ENCODE measurements at regions not wholly inside any gene's neighbourhood (a gene's known extent, or its start where the extent isn't known, plus 50 kb on each side); places are given as distances from the start of the nearest gene placed in this dataset.

- no peak for TF ChIP-seq CTCF (IDR thresholded peaks at IDR 0.05)
- DNase-seq (ENCODE audit: low spot score) = no peak
- no peak for ATAC-seq (ENCODE audit: insufficient number of reproducible peaks, low FRiP score, low read depth)
- H3K9me3 ChIP-seq = no peaks in the 10 kb centered on the region
- no peaks in the 10 kb centered on the region for H3K36me3 ChIP-seq
- no peaks in the 10 kb centered on the region for H3K4me1 ChIP-seq (ENCODE audit: control insufficient read depth in 1 of 2, low read depth in 2 of 2)
- H3K27ac ChIP-seq = no peak overlapping the region
- no peaks in the 10 kb centered on the region for H3K27me3 ChIP-seq (replicated peaks; ENCODE audit: insufficient read depth)
- no peak overlapping the region for H3K4me3 ChIP-seq
Measured at GRCh38 chr6:43904311-43905123, 134.5 kb downstream of the VEGFA start.

GRCh38 chr6:43903739-43904290, 133.8 kb downstream of the VEGFA start:
- no peak for ATAC-seq (ENCODE audit: insufficient number of reproducible peaks, low FRiP score, low read depth)

GRCh38 chr6:43901733-43902230, 131.8 kb downstream of the VEGFA start:
- Histone ChIP-seq H3K27me3 (replicated peaks; ENCODE audit: insufficient read depth) (no peaks in the 10 kb centered on the region), H3K4me3 (no peak overlapping the region), H3K36me3 (no peaks in the 10 kb centered on the region), H3K4me1 (ENCODE audit: control insufficient read depth in 1 of 2, low read depth in 2 of 2) (no peaks in the 10 kb centered on the region), H3K9me3 (no peaks in the 10 kb centered on the region), H3K27ac (no peak overlapping the region)
- no peak for TF ChIP-seq CTCF (IDR thresholded peaks at IDR 0.05)
- DNase-seq (ENCODE audit: low spot score) = no peak
- no peak for ATAC-seq (ENCODE audit: insufficient number of reproducible peaks, low FRiP score, low read depth)

More at GRCh38 chr6:43903739-43904290, 133.8 kb downstream of the VEGFA start:
- no peak for DNase-seq (ENCODE audit: low spot score)
- no peak for TF ChIP-seq CTCF (IDR thresholded peaks at IDR 0.05)
- no peak overlapping the region for H3K27ac ChIP-seq
- no peaks in the 10 kb centered on the region for H3K9me3 ChIP-seq
- no peaks in the 10 kb centered on the region for H3K4me1 ChIP-seq (ENCODE audit: control insufficient read depth in 1 of 2, low read depth in 2 of 2)
- no peaks in the 10 kb centered on the region for H3K36me3 ChIP-seq
- H3K4me3 ChIP-seq = no peak overlapping the region
- H3K27me3 ChIP-seq (replicated peaks; ENCODE audit: insufficient read depth) = no peaks in the 10 kb centered on the region

GRCh38 chr6:43900916-43901732, 131.1 kb downstream of the VEGFA start:
- Histone ChIP-seq H3K27me3 (replicated peaks; ENCODE audit: insufficient read depth) (no peaks in the 10 kb centered on the region), H3K4me1 (ENCODE audit: control insufficient read depth in 1 of 2, low read depth in 2 of 2) (no peaks in the 10 kb centered on the region), H3K9me3 (no peaks in the 10 kb centered on the region), H3K27ac (no peak overlapping the region), H3K36me3 (no peaks in the 10 kb centered on the region), H3K4me3 (no peak overlapping the region)
- ATAC-seq (ENCODE audit: insufficient number of reproducible peaks, low FRiP score, low read depth) (no peak), DNase-seq (ENCODE audit: low spot score) (no peak)
- no peak for TF ChIP-seq CTCF (IDR thresholded peaks at IDR 0.05)

- Histone ChIP-seq H3K27ac (no peak overlapping the region), H3K4me3 (no peak overlapping the region), H3K36me3 (no peaks in the 10 kb centered on the region), H3K27me3 (replicated peaks; ENCODE audit: insufficient read depth) (no peaks in the 10 kb centered on the region), H3K9me3 (no peaks in the 10 kb centered on the region), H3K4me1 (ENCODE audit: control insufficient read depth in 1 of 2, low read depth in 2 of 2) (no peaks in the 10 kb centered on the region)
- ATAC-seq (ENCODE audit: insufficient number of reproducible peaks, low FRiP score, low read depth) (no peak), DNase-seq (ENCODE audit: low spot score) (no peak)
- TF ChIP-seq CTCF (IDR thresholded peaks at IDR 0.05) = no peak
Measured at GRCh38 chr6:43900560-43900915, 130.5 kb downstream of the VEGFA start.
